ENCODE measurements at regions not wholly inside any gene's neighbourhood (a gene's known extent, or its start where the extent isn't known, plus 50 kb on each side); places are given as distances from the start of the nearest gene placed in this dataset.

DNA sequence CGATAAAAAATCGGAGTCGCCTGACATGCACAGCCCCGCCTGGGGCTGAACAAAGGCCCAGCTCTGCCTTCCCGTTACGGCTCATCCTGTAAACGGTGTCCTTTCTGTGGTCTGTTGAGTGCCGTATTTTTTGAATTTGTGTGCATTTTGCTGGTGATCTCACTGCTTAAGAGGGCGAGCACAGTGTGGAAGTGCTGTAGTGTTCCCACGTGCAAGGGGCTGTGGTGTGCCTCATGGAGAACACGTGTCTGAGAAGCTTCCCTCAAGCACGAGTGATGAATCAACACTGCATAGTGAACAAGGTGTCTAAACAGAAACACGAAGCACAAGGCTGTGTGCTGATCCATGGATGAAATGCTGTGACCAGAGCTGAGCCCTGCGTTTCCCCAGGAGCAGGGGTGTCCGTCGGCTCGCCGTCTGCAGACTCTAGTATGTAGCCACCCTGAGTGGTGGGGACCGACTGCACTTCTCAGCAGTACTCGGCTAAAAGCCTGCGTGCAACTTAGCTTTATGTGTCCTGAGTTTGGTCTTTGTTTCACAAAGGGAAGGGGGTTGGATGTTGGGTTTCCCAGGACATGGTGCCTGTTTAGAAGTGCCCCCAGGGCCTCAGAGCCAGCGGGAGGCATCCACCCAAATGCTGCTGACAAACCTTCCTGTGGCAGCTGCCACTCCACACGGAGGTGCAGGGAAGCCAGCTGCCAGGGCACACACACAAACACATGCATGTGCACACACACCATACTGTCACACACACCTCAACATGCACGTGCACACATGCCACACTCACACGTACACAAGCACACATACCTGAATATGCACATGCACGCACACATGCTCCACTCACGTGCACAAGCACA lies 77.2 kb upstream of the IRX4 start:
- TF ChIP-seq, protein P1, sequence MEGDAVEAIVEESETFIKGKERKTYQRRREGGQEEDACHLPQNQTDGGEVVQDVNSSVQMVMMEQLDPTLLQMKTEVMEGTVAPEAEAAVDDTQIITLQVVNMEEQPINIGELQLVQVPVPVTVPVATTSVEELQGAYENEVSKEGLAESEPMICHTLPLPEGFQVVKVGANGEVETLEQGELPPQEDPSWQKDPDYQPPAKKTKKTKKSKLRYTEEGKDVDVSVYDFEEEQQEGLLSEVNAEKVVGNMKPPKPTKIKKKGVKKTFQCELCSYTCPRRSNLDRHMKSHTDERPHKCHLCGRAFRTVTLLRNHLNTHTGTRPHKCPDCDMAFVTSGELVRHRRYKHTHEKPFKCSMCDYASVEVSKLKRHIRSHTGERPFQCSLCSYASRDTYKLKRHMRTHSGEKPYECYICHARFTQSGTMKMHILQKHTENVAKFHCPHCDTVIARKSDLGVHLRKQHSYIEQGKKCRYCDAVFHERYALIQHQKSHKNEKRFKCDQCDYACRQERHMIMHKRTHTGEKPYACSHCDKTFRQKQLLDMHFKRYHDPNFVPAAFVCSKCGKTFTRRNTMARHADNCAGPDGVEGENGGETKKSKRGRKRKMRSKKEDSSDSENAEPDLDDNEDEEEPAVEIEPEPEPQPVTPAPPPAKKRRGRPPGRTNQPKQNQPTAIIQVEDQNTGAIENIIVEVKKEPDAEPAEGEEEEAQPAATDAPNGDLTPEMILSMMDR (IDR thresholded peaks at IDR 0.05 in 8 of 11, conservative IDR thresholded peaks at IDR 0.05 in 3 of 11): no peak
- TF ChIP-seq POLR2AphosphoS5 (IDR thresholded peaks at IDR 0.05) (no peak), POLR2A (IDR thresholded peaks at IDR 0.05) (no peak)

All from spleen (tissue), 7 donors.